OCI-LY7 (cell line): ENCODE measurements at regions not wholly inside any gene's neighbourhood (a gene's known extent, or its start where the extent isn't known, plus 50 kb on each side); places are given as distances from the start of the nearest gene placed in this dataset.

ENCODE experiments used
- BruUV-seq: library from RNA; stranded (reverse); fragments of 400-500 nt; replicated peaks from 2 replicates; lab custom pipeline; 2021; lab: Mats Ljungman, UMichigan
- CTCF ChIA-PET: fragments of 300-600 bp; sonication (Branson Sonifier 250); formaldehyde crosslinking; loops from one replicate; lab custom pipeline; 2022; ENCODE audit warnings: antibody characterized with exemption; ENCODE audit not compliant: unreplicated experiment; lab: Charles Lee
- POLR2A ChIA-PET: fragments of 300-600 bp; sonication (Branson Sonifier 250); formaldehyde crosslinking; loops from one replicate; lab custom pipeline; 2022; ENCODE audit warnings: antibody characterized with exemption; lab: Charles Lee
- DNase-seq: peaks from one replicate; pipeline ENCODE4 v3.0.0-alpha.2; 2015; ENCODE audit warnings: low spot score
- H2AFZ ChIP-seq: fragments of 200-600 bp; sonication (generic), shearing (Covaris generic); 2 replicates; pipeline ENCODE4 v1.6.1; 2014; ENCODE audit warnings: mild to moderate bottlenecking, antibody characterized with exemption, low read length, moderate library complexity
- H3K27ac ChIP-seq: fragments of 200-600 bp; sonication (generic); 2 replicates; pipeline ENCODE4 v1.5.1; 2014; ENCODE audit warnings: mixed run types, low read depth, mild to moderate bottlenecking, moderate library complexity, low read length, inconsistent platforms; ENCODE audit not compliant: poor library complexity, severe bottlenecking
- H3K36me3 ChIP-seq: fragments of 200-600 bp; sonication (generic); 2 replicates; pipeline ENCODE4 v1.6.1; 2014; ENCODE audit warnings: mild to moderate bottlenecking, antibody characterized with exemption, low read length, moderate library complexity, mixed read lengths; ENCODE audit not compliant: insufficient read depth
- H3K4me1 ChIP-seq: fragments of 200-600 bp; sonication (generic); 2 replicates; pipeline ENCODE4 v1.5.1; 2014; ENCODE audit warnings: mild to moderate bottlenecking, low read length; ENCODE audit not compliant: insufficient read depth, poor library complexity, severe bottlenecking
- H3K4me2 ChIP-seq: fragments of 200-600 bp; sonication (generic); 2 replicates; pipeline ENCODE4 v1.6.1; 2014; ENCODE audit warnings: mild to moderate bottlenecking, low read length
- H3K4me3 ChIP-seq: fragments of 200-600 bp; sonication (generic); 2 replicates; pipeline ENCODE4 v1.5.1; 2014; ENCODE audit warnings: mild to moderate bottlenecking, low read depth, low read length; ENCODE audit not compliant: poor library complexity, severe bottlenecking
- H3K79me2 ChIP-seq: fragments of 200-600 bp; sonication (generic); 2 replicates; pipeline ENCODE4 v1.6.1; 2016; ENCODE audit warnings: low read depth, mild to moderate bottlenecking, low read length, moderate library complexity, mixed read lengths; ENCODE audit not compliant: insufficient read depth
- H3K9me2 ChIP-seq: fragments of 200-600 bp; sonication (generic); 2 replicates; pipeline ENCODE4 v1.6.1; 2016; ENCODE audit warnings: mild to moderate bottlenecking, low read length, mixed read lengths; ENCODE audit not compliant: insufficient read depth
- H3K9me3 ChIP-seq: fragments of 200-600 bp; sonication (generic); 2 replicates; pipeline ENCODE4 v1.6.1; 2014; ENCODE audit warnings: mild to moderate bottlenecking, mixed run types, low read length, mixed read lengths
- H4K20me1 ChIP-seq: fragments of 200-600 bp; sonication (generic); 2 replicates; pipeline ENCODE4 v1.6.1; 2014; ENCODE audit warnings: mild to moderate bottlenecking, antibody characterized with exemption, low read length, moderate library complexity, mixed read lengths; ENCODE audit not compliant: insufficient read depth
- EZH2phosphoT487 ChIP-seq: fragments of 200-600 bp; sonication (generic); IDR thresholded peaks from 2 replicates; pipeline ENCODE4 v1.6.1; 2018; ENCODE audit warnings: low read depth, borderline replicate concordance, mild to moderate bottlenecking, mixed run types, antibody characterized with exemption, low read length, moderate library complexity, mixed read lengths
- intact Hi-C: fragments of 100-400 bp; cut with micrococcal nuclease; formaldehyde crosslinking; loops from one replicate; pipeline ENCODE4 v1.10.0; 2022; ENCODE audit not compliant: unreplicated experiment
- TF ChIP-seq, protein P1 (sequence below): fragments of 200-600 bp; sonication (generic); conservative IDR thresholded peaks from 2 replicates; pipeline ENCODE4 v1.5.1; 2014; ENCODE audit warnings: mild to moderate bottlenecking, antibody characterized with exemption, low read length, moderate library complexity, mixed read lengths

DNA sequence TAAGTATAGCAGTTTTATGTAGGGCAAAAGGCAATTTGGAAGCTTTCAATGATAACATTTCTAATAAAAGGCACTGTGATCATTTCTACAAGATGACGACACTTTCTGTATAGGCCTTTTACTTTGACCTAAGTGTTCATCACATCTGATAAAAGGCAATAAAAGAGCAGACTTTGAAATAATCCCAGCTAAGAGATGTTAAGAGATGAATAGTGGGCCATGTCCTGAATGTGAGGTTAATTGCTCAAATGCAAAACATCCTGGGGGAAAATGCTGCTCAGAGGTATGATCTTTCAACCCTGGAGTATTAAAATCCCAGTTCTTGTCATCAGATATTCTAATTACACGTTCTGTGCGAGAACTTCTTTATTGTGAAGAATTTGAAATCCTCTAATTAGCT, 677.6 kb downstream of the SOCS6 start:
- H3K4me1 ChIP-seq = no peaks in the 10 kb centered on the region
- DNase-seq = no peak
- no peak for TF ChIP-seq EZH2phosphoT487
- H3K36me3 ChIP-seq = no peaks in the 10 kb centered on the region
- ChIA-PET POLR2A (no interaction called here), CTCF (no interaction called here)
- BruUV-seq = no TSS peak
- H3K9me3 ChIP-seq = no peaks in the 10 kb centered on the region
- no peak overlapping the region for H3K4me2 ChIP-seq
- no peaks in the 10 kb centered on the region for H3K79me2 ChIP-seq
- H3K27ac ChIP-seq = no peak overlapping the region
- H4K20me1 ChIP-seq = no peaks in the 10 kb centered on the region
- no peaks in the 10 kb centered on the region for H3K9me2 ChIP-seq
- H3K4me3 ChIP-seq = no peak overlapping the region
- no peak overlapping the region for H2AFZ ChIP-seq
- intact Hi-C loops = no loop called here

DNA sequence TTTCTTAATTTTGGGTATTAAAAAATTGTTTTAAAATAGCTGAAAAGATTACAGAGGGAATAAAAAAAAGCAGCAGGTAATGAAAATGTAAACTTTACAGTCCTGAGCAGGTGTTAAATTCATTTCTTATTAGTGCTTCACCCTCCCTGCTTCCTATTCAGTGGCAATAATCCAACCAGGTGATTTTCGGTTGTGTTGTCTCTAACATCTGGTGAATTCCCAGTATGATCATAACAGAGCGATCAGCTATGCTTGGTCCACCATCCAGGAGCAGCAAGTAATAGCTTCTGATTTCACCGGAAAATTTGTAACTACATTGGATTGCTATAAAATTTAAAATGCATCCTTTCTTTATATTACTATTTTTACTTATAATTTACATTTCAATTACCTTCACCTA, 673.1 kb downstream of the SOCS6 start:
- no TSS peak for BruUV-seq
- Histone ChIP-seq H3K36me3 (no peaks in the 10 kb centered on the region), H3K27ac (no peak overlapping the region), H3K9me3 (no peaks in the 10 kb centered on the region), H3K79me2 (no peaks in the 10 kb centered on the region), H4K20me1 (no peaks in the 10 kb centered on the region), H3K4me3 (no peak overlapping the region), H3K9me2 (no peaks in the 10 kb centered on the region), H3K4me2 (no peak overlapping the region), H3K4me1 (no peaks in the 10 kb centered on the region), H2AFZ (no peak overlapping the region)
- intact Hi-C loops = no loop called here
- TF ChIP-seq, protein P1, sequence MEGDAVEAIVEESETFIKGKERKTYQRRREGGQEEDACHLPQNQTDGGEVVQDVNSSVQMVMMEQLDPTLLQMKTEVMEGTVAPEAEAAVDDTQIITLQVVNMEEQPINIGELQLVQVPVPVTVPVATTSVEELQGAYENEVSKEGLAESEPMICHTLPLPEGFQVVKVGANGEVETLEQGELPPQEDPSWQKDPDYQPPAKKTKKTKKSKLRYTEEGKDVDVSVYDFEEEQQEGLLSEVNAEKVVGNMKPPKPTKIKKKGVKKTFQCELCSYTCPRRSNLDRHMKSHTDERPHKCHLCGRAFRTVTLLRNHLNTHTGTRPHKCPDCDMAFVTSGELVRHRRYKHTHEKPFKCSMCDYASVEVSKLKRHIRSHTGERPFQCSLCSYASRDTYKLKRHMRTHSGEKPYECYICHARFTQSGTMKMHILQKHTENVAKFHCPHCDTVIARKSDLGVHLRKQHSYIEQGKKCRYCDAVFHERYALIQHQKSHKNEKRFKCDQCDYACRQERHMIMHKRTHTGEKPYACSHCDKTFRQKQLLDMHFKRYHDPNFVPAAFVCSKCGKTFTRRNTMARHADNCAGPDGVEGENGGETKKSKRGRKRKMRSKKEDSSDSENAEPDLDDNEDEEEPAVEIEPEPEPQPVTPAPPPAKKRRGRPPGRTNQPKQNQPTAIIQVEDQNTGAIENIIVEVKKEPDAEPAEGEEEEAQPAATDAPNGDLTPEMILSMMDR = no peak
- no peak for TF ChIP-seq EZH2phosphoT487
- ChIA-PET POLR2A (no interaction called here), CTCF (no interaction called here)
- no peak for DNase-seq

GRCh38 chr18:70956554-70956953, 667.7 kb downstream of the SOCS6 start:
- H2AFZ ChIP-seq = no peak overlapping the region
- H3K79me2 ChIP-seq = no peaks in the 10 kb centered on the region
- H3K9me2 ChIP-seq = no peaks in the 10 kb centered on the region
- no peak overlapping the region for H3K4me2 ChIP-seq
- no peaks in the 10 kb centered on the region for H3K9me3 ChIP-seq
- BruUV-seq = no TSS peak
- intact Hi-C loops = no loop called here
- no peaks in the 10 kb centered on the region for H4K20me1 ChIP-seq
- no peaks in the 10 kb centered on the region for H3K4me1 ChIP-seq
- no peaks in the 10 kb centered on the region for H3K36me3 ChIP-seq
- DNase-seq = no peak
- TF ChIP-seq EZH2phosphoT487 = no peak
- TF ChIP-seq, protein P1 = no peak
- CTCF ChIA-PET = no interaction called here
- H3K4me3 ChIP-seq = no peak overlapping the region
- no peak overlapping the region for H3K27ac ChIP-seq
- POLR2A ChIA-PET = no interaction called here
